Fibroblast of lung (primary cell): ENCODE measurements at regions not wholly inside any gene's neighbourhood (a gene's known extent, or its start where the extent isn't known, plus 50 kb on each side); places are given as distances from the start of the nearest gene placed in this dataset.

Source experiments
- DNase-seq, 2 donors: peaks; one replicate each; pipeline versions ENCODE4 v3.0.0 to v3.0.0-alpha.2; 2010; ENCODE audit warnings: low read depth in 2 of 2
- H2AFZ ChIP-seq: 2 replicates; pipeline ENCODE4 v1.5.1; 2012; ENCODE audit warnings: low read length, control low read depth, inconsistent platforms
- H3K27ac ChIP-seq: 2 replicates; pipeline ENCODE4 v1.5.1; 2011; ENCODE audit warnings: low read length, control low read depth; ENCODE audit not compliant: insufficient read depth
- H3K27me3 ChIP-seq: 2 replicates; pipeline ENCODE4 v1.5.1; 2011; ENCODE audit warnings: mild to moderate bottlenecking, low read length; ENCODE audit not compliant: control insufficient read depth, insufficient read depth
- H3K36me3 ChIP-seq: 2 replicates; pipeline ENCODE4 v1.5.1; 2011; ENCODE audit warnings: low read length; ENCODE audit not compliant: control insufficient read depth, insufficient read depth
- H3K4me1 ChIP-seq: 2 replicates; pipeline ENCODE4 v1.5.1; 2011; ENCODE audit warnings: low read length; ENCODE audit not compliant: control insufficient read depth, insufficient read depth; ENCODE audit errors: extremely low read depth
- H3K4me2 ChIP-seq: 2 replicates; pipeline ENCODE4 v1.5.1; 2011; ENCODE audit warnings: low read length, control low read depth; ENCODE audit not compliant: insufficient read depth; ENCODE audit errors: extremely low read depth
- H3K4me3 ChIP-seq, 4 experiments: fragments of 200-600 bp in 1 of 4; sonication (generic) in 1 of 4; replicated peaks in 1 of 4; 2 replicates each; pipeline ENCODE4 v1.5.1; 2011 to 2016; ENCODE audit warnings: low read length in 4 of 4, low read depth in 3 of 4, mild to moderate bottlenecking in 3 of 4, control low read depth in 2 of 4, inconsistent platforms in 1 of 4, mixed read lengths in 1 of 4; ENCODE audit not compliant: insufficient read depth in 1 of 4; ENCODE audit errors: control extremely low read depth in 1 of 4
- H3K79me2 ChIP-seq: 2 replicates; pipeline ENCODE4 v1.5.1; 2012; ENCODE audit warnings: mild to moderate bottlenecking, low read length, inconsistent platforms; ENCODE audit not compliant: control insufficient read depth, insufficient read depth
- H3K9ac ChIP-seq: 2 replicates; pipeline ENCODE4 v1.5.1; 2011; ENCODE audit warnings: mild to moderate bottlenecking, low read length, control low read depth; ENCODE audit not compliant: insufficient read depth
- H3K9me3 ChIP-seq: 2 replicates; pipeline ENCODE4 v1.5.1; 2012; ENCODE audit warnings: low read depth, low read length; ENCODE audit not compliant: control insufficient read depth, insufficient read depth
- H4K20me1 ChIP-seq: 2 replicates; pipeline ENCODE4 v1.5.1; 2011; ENCODE audit warnings: low read length; ENCODE audit not compliant: control insufficient read depth, insufficient read depth; ENCODE audit errors: extremely low read depth
- CTCF ChIP-seq, 2 donors: IDR thresholded peaks in 1 of 2; conservative IDR thresholded peaks in 1 of 2; 1 replicate in 1 of 2; 2 replicates in 1 of 2; pipeline ENCODE4 v1.5.1; 2011 to 2012; ENCODE audit warnings: low read length in 2 of 2, control low read depth in 1 of 2, inconsistent platforms in 1 of 2, low read depth in 1 of 2, mild to moderate bottlenecking in 1 of 2
- EZH2 ChIP-seq: IDR thresholded peaks from 2 replicates; pipeline ENCODE4 v1.5.1; 2012; ENCODE audit warnings: low read length, control low read depth, mild to moderate bottlenecking; ENCODE audit errors: missing control alignments

DNA sequence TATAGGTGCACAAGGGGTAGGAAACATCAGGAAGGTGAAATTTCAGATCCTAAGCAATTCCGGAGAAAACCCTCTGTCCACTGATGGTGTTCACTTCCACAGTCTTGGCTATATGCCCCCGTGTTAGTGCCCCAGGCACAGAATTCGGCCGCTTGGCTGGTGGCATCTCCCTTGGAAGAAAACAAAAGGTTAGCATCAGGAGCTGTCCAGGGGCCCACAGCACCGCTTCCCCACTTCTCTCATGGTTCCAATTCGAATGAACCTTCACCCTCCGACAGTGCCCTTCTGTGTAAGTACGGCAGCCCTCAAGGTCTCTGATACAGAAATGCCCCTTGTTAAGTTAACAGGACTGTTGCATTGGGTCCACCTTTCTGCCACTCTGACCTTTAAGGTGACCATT lies 409.0 kb downstream of the GADD45G start:
- Histone ChIP-seq H3K27ac (no peak overlapping the region), H2AFZ (no peak overlapping the region), H4K20me1 (no peaks in the 10 kb centered on the region), H3K36me3 (no peaks in the 10 kb centered on the region), H3K4me1 (no peaks in the 10 kb centered on the region), H3K27me3 (no peaks in the 10 kb centered on the region), H3K4me3 (no peak overlapping the region), H3K9ac (no peak overlapping the region), H3K79me2 (no peaks in the 10 kb centered on the region), H3K9me3 (no peaks in the 10 kb centered on the region), H3K4me2 (no peak overlapping the region)
- no peak for TF ChIP-seq CTCF (conservative IDR thresholded peaks at IDR 0.05 in 1 of 2, IDR thresholded peaks at IDR 0.05 in 1 of 2; ENCODE audit: low read depth in 1 of 2, low read length in 2 of 2)
- no peak for TF ChIP-seq EZH2
- DNase-seq = no peak

GRCh38 chr9:90014421-90014820 lies 409.6 kb downstream of the GADD45G start:
- Histone ChIP-seq H3K4me3 (no peak overlapping the region), H3K36me3 (no peaks in the 10 kb centered on the region), H3K9me3 (no peaks in the 10 kb centered on the region), H3K4me1 (no peaks in the 10 kb centered on the region), H2AFZ (no peak overlapping the region), H4K20me1 (no peaks in the 10 kb centered on the region), H3K27ac (no peak overlapping the region), H3K4me2 (no peak overlapping the region), H3K79me2 (no peaks in the 10 kb centered on the region), H3K27me3 (no peaks in the 10 kb centered on the region), H3K9ac (no peak overlapping the region)
- TF ChIP-seq CTCF (conservative IDR thresholded peaks at IDR 0.05 in 1 of 2, IDR thresholded peaks at IDR 0.05 in 1 of 2; ENCODE audit: low read depth in 1 of 2, low read length in 2 of 2) (no peak), EZH2 (no peak)
- DNase-seq = no peak

GRCh38 chr9:90016272-90016671 lies 411.5 kb downstream of the GADD45G start:
- H3K4me3 ChIP-seq = no peak overlapping the region
- TF ChIP-seq EZH2 = no peak
- TF ChIP-seq CTCF (conservative IDR thresholded peaks at IDR 0.05 in 1 of 2, IDR thresholded peaks at IDR 0.05 in 1 of 2; ENCODE audit: low read depth in 1 of 2, low read length in 2 of 2) = no peak
- no peaks in the 10 kb centered on the region for H3K9me3 ChIP-seq
- no peak for DNase-seq
- H3K4me2 ChIP-seq = no peak overlapping the region
- H3K27me3 ChIP-seq = no peaks in the 10 kb centered on the region
- no peak overlapping the region for H3K27ac ChIP-seq
- H3K4me1 ChIP-seq = no peaks in the 10 kb centered on the region
- H3K79me2 ChIP-seq = no peaks in the 10 kb centered on the region
- H3K36me3 ChIP-seq = no peaks in the 10 kb centered on the region
- H3K9ac ChIP-seq = no peak overlapping the region
- H4K20me1 ChIP-seq = no peaks in the 10 kb centered on the region
- H2AFZ ChIP-seq = no peak overlapping the region
